ENCODE measurements at regions not wholly inside any gene's neighbourhood (a gene's known extent, or its start where the extent isn't known, plus 50 kb on each side); places are given as distances from the start of the nearest gene placed in this dataset.
"Not testable (repeated sequence)": the region's sequence is repeated elsewhere in the genome, so short reads cannot be mapped to it uniquely, and the experiment has no call there.

DNA sequence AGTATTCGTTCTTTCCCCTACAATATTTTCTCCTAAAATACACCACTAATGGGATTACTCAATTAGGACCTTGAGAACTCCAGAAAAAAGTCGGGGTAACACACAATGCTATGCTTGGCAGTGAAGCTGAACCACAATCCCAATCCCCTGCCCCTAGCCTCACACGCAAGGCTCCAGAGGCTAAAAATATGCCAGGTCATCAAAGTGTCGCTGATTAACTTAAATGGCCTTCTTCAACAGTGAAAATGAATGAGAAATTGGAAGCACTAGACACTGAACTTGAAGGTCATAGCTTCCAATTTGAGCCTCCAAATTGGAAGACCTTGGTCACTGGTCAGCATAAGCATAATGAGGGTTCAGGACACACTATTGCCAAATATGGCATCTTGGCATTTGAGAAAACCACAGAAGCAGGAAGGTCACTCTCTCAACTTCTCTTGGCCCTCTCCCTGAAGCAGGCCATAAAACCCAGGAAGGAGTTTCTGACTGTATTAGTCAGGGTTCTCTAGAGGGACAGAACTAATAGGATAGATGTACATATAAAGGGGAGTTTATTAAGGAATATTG, 86.0 kb upstream of the SATB2 start:
- TF ChIP-seq, protein P1, sequence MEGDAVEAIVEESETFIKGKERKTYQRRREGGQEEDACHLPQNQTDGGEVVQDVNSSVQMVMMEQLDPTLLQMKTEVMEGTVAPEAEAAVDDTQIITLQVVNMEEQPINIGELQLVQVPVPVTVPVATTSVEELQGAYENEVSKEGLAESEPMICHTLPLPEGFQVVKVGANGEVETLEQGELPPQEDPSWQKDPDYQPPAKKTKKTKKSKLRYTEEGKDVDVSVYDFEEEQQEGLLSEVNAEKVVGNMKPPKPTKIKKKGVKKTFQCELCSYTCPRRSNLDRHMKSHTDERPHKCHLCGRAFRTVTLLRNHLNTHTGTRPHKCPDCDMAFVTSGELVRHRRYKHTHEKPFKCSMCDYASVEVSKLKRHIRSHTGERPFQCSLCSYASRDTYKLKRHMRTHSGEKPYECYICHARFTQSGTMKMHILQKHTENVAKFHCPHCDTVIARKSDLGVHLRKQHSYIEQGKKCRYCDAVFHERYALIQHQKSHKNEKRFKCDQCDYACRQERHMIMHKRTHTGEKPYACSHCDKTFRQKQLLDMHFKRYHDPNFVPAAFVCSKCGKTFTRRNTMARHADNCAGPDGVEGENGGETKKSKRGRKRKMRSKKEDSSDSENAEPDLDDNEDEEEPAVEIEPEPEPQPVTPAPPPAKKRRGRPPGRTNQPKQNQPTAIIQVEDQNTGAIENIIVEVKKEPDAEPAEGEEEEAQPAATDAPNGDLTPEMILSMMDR (IDR thresholded peaks at IDR 0.05), result no peak
- Histone ChIP-seq H3K4me3 (no peak overlapping the region), H3K36me3 (no peaks in the 10 kb centered on the region), H3K4me1 (ENCODE audit: control insufficient read depth in 1 of 2, low read depth in 2 of 2) (no peaks in the 10 kb centered on the region), H3K27ac (no peak overlapping the region), H3K27me3 (replicated peaks; ENCODE audit: insufficient read depth) (no peaks in the 10 kb centered on the region), H3K9me3 (no peaks in the 10 kb centered on the region)
- ATAC-seq (ENCODE audit: insufficient number of reproducible peaks, low FRiP score, low read depth) (no peak), DNase-seq (ENCODE audit: low spot score) (no peak)

GRCh38 chr2:199535445-199536177, 77.9 kb upstream of the SATB2 start:
- Histone ChIP-seq H3K27ac (no peak overlapping the region), H3K4me3 (no peak overlapping the region), H3K36me3 (no peaks in the 10 kb centered on the region), H3K27me3 (replicated peaks; ENCODE audit: insufficient read depth) (no peaks in the 10 kb centered on the region), H3K4me1 (ENCODE audit: control insufficient read depth in 1 of 2, low read depth in 2 of 2) (no peaks in the 10 kb centered on the region), H3K9me3 (no peaks in the 10 kb centered on the region)
- DNase-seq (ENCODE audit: low spot score) (no peak), ATAC-seq (ENCODE audit: insufficient number of reproducible peaks, low FRiP score, low read depth) (no peak)
- TF ChIP-seq, protein P1 (IDR thresholded peaks at IDR 0.05), result no peak

GRCh38 chr2:199533873-199534272, 76.1 kb upstream of the SATB2 start:
- H3K4me1 ChIP-seq (ENCODE audit: control insufficient read depth in 1 of 2, low read depth in 2 of 2); H3K27me3 ChIP-seq (replicated peaks; ENCODE audit: insufficient read depth); H3K9me3 ChIP-seq; H3K4me3 ChIP-seq; H3K27ac ChIP-seq; DNase-seq (ENCODE audit: low spot score); H3K36me3 ChIP-seq; ATAC-seq (ENCODE audit: insufficient number of reproducible peaks, low FRiP score, low read depth): not testable (repeated sequence)

GRCh38 chr2:199527071-199527470, 69.3 kb upstream of the SATB2 start:
- no peak for DNase-seq (ENCODE audit: low spot score)
- Histone ChIP-seq H3K27me3 (replicated peaks; ENCODE audit: insufficient read depth) (no peaks in the 10 kb centered on the region), H3K36me3 (no peaks in the 10 kb centered on the region), H3K4me1 (ENCODE audit: control insufficient read depth in 1 of 2, low read depth in 2 of 2) (no peaks in the 10 kb centered on the region), H3K9me3 (no peaks in the 10 kb centered on the region), H3K4me3 (no peak overlapping the region), H3K27ac (no peak overlapping the region)
- no peak for ATAC-seq (ENCODE audit: insufficient number of reproducible peaks, low FRiP score, low read depth)
- TF ChIP-seq, protein P1 (IDR thresholded peaks at IDR 0.05), result no peak

DNA sequence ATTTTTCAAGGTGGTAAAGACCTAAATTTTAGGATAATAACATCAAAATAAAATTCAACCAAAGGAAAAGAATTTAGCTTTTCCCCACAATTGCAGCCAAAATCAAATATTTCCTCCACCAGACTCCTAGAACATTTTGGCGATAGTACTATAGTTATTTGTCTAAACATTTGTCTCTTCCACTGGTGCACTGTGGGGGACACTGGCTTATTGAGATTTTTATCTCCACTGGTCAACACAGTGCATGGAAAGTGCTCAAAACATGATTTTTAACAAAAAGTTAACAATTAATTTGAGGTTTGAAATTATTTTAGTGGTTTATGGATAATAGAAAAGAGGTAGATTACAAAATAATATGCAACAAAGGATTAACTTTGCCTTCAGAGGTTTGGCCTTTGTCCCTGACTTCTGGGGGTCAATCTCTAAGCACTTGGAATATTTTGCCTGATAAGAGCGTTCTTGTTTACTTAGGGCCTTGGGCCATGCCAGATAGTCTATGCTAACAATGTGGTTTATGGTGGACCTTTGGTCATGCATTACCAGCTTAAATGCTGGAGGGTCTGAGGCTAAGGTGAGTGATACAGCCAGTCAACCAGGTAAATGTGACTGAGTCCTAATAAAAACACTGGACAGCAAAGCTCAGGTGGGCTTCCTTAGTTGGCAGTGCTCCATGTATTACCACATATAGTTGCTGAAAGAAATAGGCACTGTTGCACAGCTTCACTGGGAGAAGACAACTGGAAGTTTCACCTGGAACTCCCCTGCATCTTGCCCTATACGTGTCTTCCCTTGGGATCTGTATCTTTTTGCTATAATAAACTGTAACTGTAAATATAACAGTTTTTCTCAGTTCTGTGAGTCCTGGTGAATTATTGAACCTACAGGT, 67.2 kb upstream of the SATB2 start:
- H3K27me3 ChIP-seq (replicated peaks; ENCODE audit: insufficient read depth), result no peaks in the 10 kb centered on the region

More for the DNA sequence above, 67.2 kb upstream of the SATB2 start:
- H3K36me3 ChIP-seq, result no peaks in the 10 kb centered on the region
- no peak for ATAC-seq (ENCODE audit: insufficient number of reproducible peaks, low FRiP score, low read depth)
- H3K4me1 ChIP-seq (ENCODE audit: control insufficient read depth in 1 of 2, low read depth in 2 of 2), result no peaks in the 10 kb centered on the region
- DNase-seq (ENCODE audit: low spot score), result no peak
- H3K27ac ChIP-seq, result no peak overlapping the region
- TF ChIP-seq, protein P1 (IDR thresholded peaks at IDR 0.05), result no peak
- H3K9me3 ChIP-seq, result no peaks in the 10 kb centered on the region
- H3K4me3 ChIP-seq, result no peak overlapping the region

All from thoracic aorta (tissue), 2 donors.